SU-DHL-6 (cell line): ENCODE measurements at regions not wholly inside any gene's neighbourhood (a gene's known extent, or its start where the extent isn't known, plus 50 kb on each side); places are given as distances from the start of the nearest gene placed in this dataset.

ENCODE experiments used
- H2AFZ ChIP-seq: fragments of 200-600 bp; sonication (generic); 2 replicates; pipeline ENCODE4 v1.6.1; 2014; ENCODE audit warnings: low read depth, mild to moderate bottlenecking, moderate library complexity, mixed read lengths, antibody characterized with exemption, low read length; ENCODE audit not compliant: severe bottlenecking
- H3F3A ChIP-seq: fragments of 200-600 bp; shearing (Covaris generic); 2 replicates; pipeline ENCODE4 v1.6.0; 2016; ENCODE audit warnings: antibody characterized with exemption, mild to moderate bottlenecking; ENCODE audit not compliant: insufficient read depth
- H3K27ac ChIP-seq: fragments of 200-600 bp; sonication (generic); 2 replicates; pipeline ENCODE4 v1.5.1; 2016; ENCODE audit warnings: low read depth, mild to moderate bottlenecking, low read length, moderate library complexity, mixed read lengths
- H3K27me3 ChIP-seq: fragments of 200-600 bp; sonication (generic), shearing (Covaris generic); 2 replicates; pipeline ENCODE4 v1.6.0; 2014; ENCODE audit warnings: mild to moderate bottlenecking, low read length
- H3K36me3 ChIP-seq: fragments of 200-600 bp; sonication (generic); 2 replicates; pipeline ENCODE4 v1.6.1; 2014; ENCODE audit warnings: mild to moderate bottlenecking, low read length, mixed read lengths
- H3K4me2 ChIP-seq: fragments of 300-600, 200-600 bp; shearing (Covaris generic), sonication (generic); 2 replicates; pipeline ENCODE4 v1.6.0; 2014; ENCODE audit warnings: low read length, low read depth, mild to moderate bottlenecking; ENCODE audit not compliant: poor library complexity, severe bottlenecking
- H3K4me3 ChIP-seq: fragments of 200-600 bp; sonication (generic); 2 replicates; pipeline ENCODE4 v1.5.1; 2014; ENCODE audit warnings: antibody characterized with exemption, low read length, mild to moderate bottlenecking, mixed read lengths; ENCODE audit not compliant: insufficient read depth, poor library complexity, severe bottlenecking
- H3K79me2 ChIP-seq: fragments of 200-600 bp; sonication (generic); 2 replicates; pipeline ENCODE4 v1.6.1; 2014; ENCODE audit warnings: mild to moderate bottlenecking, low read length, moderate library complexity; ENCODE audit not compliant: insufficient read depth
- H3K9ac ChIP-seq: fragments of 200-600 bp; sonication (generic); 2 replicates; pipeline ENCODE4 v1.7.0; 2014; ENCODE audit warnings: mild to moderate bottlenecking, low read length
- H3K9me2 ChIP-seq: fragments of 200-600 bp; sonication (generic); replicated peaks from 2 replicates; pipeline ENCODE4 v1.6.1; 2014; ENCODE audit warnings: low read length; ENCODE audit not compliant: insufficient read depth
- H3K9me3 ChIP-seq: fragments of 200-600 bp; sonication (generic); 2 replicates; pipeline ENCODE4 v1.6.1; 2014; ENCODE audit warnings: low read length, mixed read lengths; ENCODE audit not compliant: insufficient read depth
- H4K20me1 ChIP-seq: fragments of 200-600 bp; sonication (generic); 2 replicates; pipeline ENCODE4 v1.6.1; 2014; ENCODE audit warnings: low read depth, mild to moderate bottlenecking, antibody characterized with exemption, low read length, moderate library complexity, mixed read lengths
- CTCF ChIP-seq: fragments of 200-600 bp; sonication (generic); IDR thresholded peaks from one replicate; pipeline ENCODE4 v1.5.1; 2017; ENCODE audit warnings: antibody characterized with exemption, mild to moderate bottlenecking, low read length, moderate library complexity; ENCODE audit not compliant: insufficient read depth, poor library complexity, severe bottlenecking
- EZH2phosphoT487 ChIP-seq: fragments of 200-600 bp; sonication (generic), shearing (Covaris generic); conservative IDR thresholded peaks from 2 replicates; pipeline ENCODE4 v1.6.1; 2018; ENCODE audit warnings: mild to moderate bottlenecking, antibody characterized with exemption, low read length, moderate library complexity, mixed read lengths

DNA sequence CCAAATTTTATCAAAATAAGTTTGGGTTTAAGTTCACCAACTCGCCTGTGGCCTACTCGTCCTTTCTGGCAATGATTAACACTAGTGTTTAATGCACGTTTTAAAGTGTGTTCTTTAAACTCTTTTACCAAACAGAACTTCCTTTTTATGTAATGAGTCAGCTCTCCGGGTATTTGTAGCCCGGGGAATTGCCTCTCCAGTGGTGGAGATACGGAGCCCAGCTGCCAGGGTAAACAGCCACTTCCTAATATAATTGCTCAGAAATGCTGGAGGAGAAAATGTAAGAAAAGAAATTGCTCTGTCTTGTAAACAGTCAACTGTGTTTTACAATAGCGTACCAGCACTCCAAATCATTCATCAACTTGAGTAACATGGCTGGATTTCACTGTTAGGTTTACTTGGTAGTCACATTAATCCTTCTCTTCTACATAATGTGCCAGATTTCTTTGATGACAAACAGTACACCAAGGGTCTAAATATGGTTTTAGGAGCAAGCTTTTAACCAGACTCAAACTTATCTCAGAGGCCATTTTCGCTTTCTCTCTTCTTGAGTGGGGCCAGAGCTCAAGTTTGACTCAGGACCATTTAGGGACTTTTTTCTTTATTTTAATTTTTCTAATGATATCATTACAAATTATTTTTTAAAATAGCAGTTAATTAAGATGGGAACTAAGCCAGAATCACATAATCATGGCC lies 101.2 kb upstream of the SLC38A2 start:
- no peak overlapping the region for H3K9ac ChIP-seq
- H3K4me3 ChIP-seq = no peak overlapping the region

DNA sequence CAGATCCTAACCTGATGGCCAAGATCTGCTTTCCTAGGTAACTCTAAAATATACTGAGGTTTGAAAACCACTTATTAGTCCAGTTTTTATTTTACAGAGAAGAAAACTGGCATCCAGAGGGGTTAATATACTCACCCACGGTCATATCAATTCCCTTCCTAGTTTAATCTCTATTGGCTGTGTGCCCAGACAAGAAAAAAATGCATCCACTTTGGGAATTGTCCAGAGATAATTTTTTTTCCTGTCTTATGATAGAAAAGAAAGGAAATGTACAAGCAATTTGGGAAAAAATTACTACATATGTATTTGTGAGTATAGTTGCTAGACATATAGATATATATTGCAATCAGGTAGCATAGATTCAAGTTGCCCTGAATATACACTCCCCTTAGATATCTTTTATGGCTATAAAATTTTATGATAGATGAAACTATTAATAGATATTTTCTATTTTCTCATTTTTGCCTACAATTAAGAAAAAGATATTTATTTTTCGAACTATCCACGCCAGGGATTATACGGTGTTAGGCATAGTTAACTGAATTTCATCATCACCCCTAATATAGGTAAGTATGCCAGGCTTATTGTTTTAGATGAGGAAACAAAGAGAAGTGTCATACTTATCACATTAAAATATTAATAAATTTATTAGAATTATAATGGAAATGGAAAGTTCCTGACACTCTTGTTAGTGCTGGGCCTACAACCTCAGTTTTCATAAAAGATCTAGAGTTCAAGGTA lies 100.5 kb upstream of the SLC38A2 start:
- TF ChIP-seq EZH2phosphoT487 (no peak), CTCF (no peak)
- Histone ChIP-seq H3K4me2 (no peak overlapping the region), H3K36me3 (no peaks in the 10 kb centered on the region), H3K9me2 (no peaks in the 10 kb centered on the region), H3K79me2 (no peaks in the 10 kb centered on the region), H3K4me3 (no peak overlapping the region), H2AFZ (no peak overlapping the region), H3K27ac (no peak overlapping the region), H3K9ac (no peak overlapping the region), H3F3A (no peaks in the 10 kb centered on the region), H3K9me3 (no peaks in the 10 kb centered on the region), H4K20me1 (no peaks in the 10 kb centered on the region), H3K27me3 (no peaks in the 10 kb centered on the region)

More for the DNA sequence above, 101.2 kb upstream of the SLC38A2 start:
- H3K9me2 ChIP-seq = no peaks in the 10 kb centered on the region
- no peak overlapping the region for H3K27ac ChIP-seq
- H3K9me3 ChIP-seq = no peaks in the 10 kb centered on the region
- no peak overlapping the region for H3K4me2 ChIP-seq
- H3F3A ChIP-seq = no peaks in the 10 kb centered on the region
- TF ChIP-seq CTCF = no peak
- TF ChIP-seq EZH2phosphoT487 = no peak
- H4K20me1 ChIP-seq = no peaks in the 10 kb centered on the region
- H3K79me2 ChIP-seq = no peaks in the 10 kb centered on the region
- no peaks in the 10 kb centered on the region for H3K27me3 ChIP-seq
- no peak overlapping the region for H2AFZ ChIP-seq
- H3K36me3 ChIP-seq = no peaks in the 10 kb centered on the region

- TF ChIP-seq CTCF (no peak), EZH2phosphoT487 (no peak)
Observed at GRCh38 chr12:46472144-46472705, 99.7 kb upstream of the SLC38A2 start.

More at GRCh38 chr12:46472144-46472705, 99.7 kb upstream of the SLC38A2 start:
- Histone ChIP-seq H2AFZ (no peak overlapping the region), H3K4me3 (no peak overlapping the region), H3K36me3 (no peaks in the 10 kb centered on the region), H3K9me3 (no peaks in the 10 kb centered on the region), H3K9ac (no peak overlapping the region), H3K27ac (no peak overlapping the region), H3K27me3 (no peaks in the 10 kb centered on the region), H4K20me1 (no peaks in the 10 kb centered on the region), H3K4me2 (no peak overlapping the region), H3K9me2 (no peaks in the 10 kb centered on the region), H3K79me2 (no peaks in the 10 kb centered on the region), H3F3A (no peaks in the 10 kb centered on the region)
